ENCODE measurements at regions not wholly inside any gene's neighbourhood (a gene's known extent, or its start where the extent isn't known, plus 50 kb on each side); places are given as distances from the start of the nearest gene placed in this dataset.

GRCh38 chr2:153543635-153544071 lies 65.1 kb upstream of the RPRM start:
- Mint-ChIP-seq H3K9me3 (peaks cover 4% of the 10 kb centered on the region), H3K27me3 (no peaks in the 10 kb centered on the region), H3K4me1 (ENCODE audit: low read depth) (no peaks in the 10 kb centered on the region), H3K4me3 (no peak overlapping the region), H3K36me3 (ENCODE audit: low read depth) (no peaks in the 10 kb centered on the region), H3K27ac (no peak overlapping the region)
- ChIA-PET POLR2A (no interaction called here), CTCF (no interaction called here)
- H3K27me3 ChIP-seq (ENCODE audit: control insufficient read depth in 1 of 2, insufficient read depth in 2 of 2, low read length in 2 of 2), result no peaks in the 10 kb centered on the region
- TF ChIP-seq CTCF (IDR thresholded peaks at IDR 0.05), result no peak
- ATAC-seq (ENCODE audit: poor library complexity) (no peak), DNase-seq (no peak)
- intact Hi-C loops (cut with DNase I, micrococcal nuclease), result no loop called here
- H3K9me3 ChIP-seq (ENCODE audit: control insufficient read depth in 1 of 2, insufficient read depth in 1 of 2, low read length in 2 of 2), result peaks cover 0 to 9% of the 10 kb centered on the region in 2 experiments
- H3K4me1 ChIP-seq (ENCODE audit: insufficient read depth, low read length), result no peaks in the 10 kb centered on the region
- H3K4me3 ChIP-seq (ENCODE audit: low read length), result no peak overlapping the region
- no peaks in the 10 kb centered on the region for H3K36me3 ChIP-seq (ENCODE audit: insufficient read depth, low read length)
- no peak overlapping the region for H3K27ac ChIP-seq (ENCODE audit: low read depth in 1 of 2, low read length in 2 of 2)

- Histone ChIP-seq H3K4me1 (ENCODE audit: insufficient read depth, low read length) (no peaks in the 10 kb centered on the region), H3K9me3 (ENCODE audit: control insufficient read depth in 1 of 2, insufficient read depth in 1 of 2, low read length in 2 of 2) (no peaks in the 10 kb centered on the region), H3K36me3 (ENCODE audit: insufficient read depth, low read length) (no peaks in the 10 kb centered on the region), H3K27me3 (ENCODE audit: control insufficient read depth in 1 of 2, insufficient read depth in 2 of 2, low read length in 2 of 2) (no peaks in the 10 kb centered on the region), H3K4me3 (ENCODE audit: low read length) (no peak overlapping the region), H3K27ac (ENCODE audit: low read depth in 1 of 2, low read length in 2 of 2) (no peak overlapping the region)
- Mint-ChIP-seq H3K27me3 (no peaks in the 10 kb centered on the region), H3K4me3 (no peak overlapping the region), H3K4me1 (ENCODE audit: low read depth) (no peaks in the 10 kb centered on the region), H3K9me3 (no peaks in the 10 kb centered on the region), H3K27ac (no peak overlapping the region), H3K36me3 (ENCODE audit: low read depth) (no peaks in the 10 kb centered on the region)
- POLR2A ChIA-PET, result no interaction called here
- TF ChIP-seq CTCF (IDR thresholded peaks at IDR 0.05), result no peak
- CTCF ChIA-PET, result no interaction called here
- DNase-seq (no peak), ATAC-seq (ENCODE audit: poor library complexity) (no peak)
- intact Hi-C loops (cut with DNase I, micrococcal nuclease), result no loop called here
Measured at GRCh38 chr2:153546358-153546757, 67.8 kb upstream of the RPRM start.

GRCh38 chr2:153548536-153548935 lies 70.0 kb upstream of the RPRM start:
- no peaks in the 10 kb centered on the region for H3K4me1 ChIP-seq (ENCODE audit: insufficient read depth, low read length)
- H3K9me3 Mint-ChIP-seq, result no peaks in the 10 kb centered on the region
- intact Hi-C loops (cut with DNase I, micrococcal nuclease), result no loop called here
- no peaks in the 10 kb centered on the region for H3K9me3 ChIP-seq (ENCODE audit: control insufficient read depth in 1 of 2, insufficient read depth in 1 of 2, low read length in 2 of 2)
- H3K4me3 ChIP-seq (ENCODE audit: low read length), result no peak overlapping the region
- TF ChIP-seq CTCF (IDR thresholded peaks at IDR 0.05), result no peak
- DNase-seq (no peak), ATAC-seq (ENCODE audit: poor library complexity) (no peak)
- no peaks in the 10 kb centered on the region for H3K36me3 ChIP-seq (ENCODE audit: insufficient read depth, low read length)
- H3K27me3 Mint-ChIP-seq, result no peaks in the 10 kb centered on the region
- no peaks in the 10 kb centered on the region for H3K36me3 Mint-ChIP-seq (ENCODE audit: low read depth)
- H3K27ac Mint-ChIP-seq, result no peak overlapping the region
- H3K4me3 Mint-ChIP-seq, result no peak overlapping the region
- POLR2A ChIA-PET, result no interaction called here
- H3K27me3 ChIP-seq (ENCODE audit: control insufficient read depth in 1 of 2, insufficient read depth in 2 of 2, low read length in 2 of 2), result no peaks in the 10 kb centered on the region
- no peak overlapping the region for H3K27ac ChIP-seq (ENCODE audit: low read depth in 1 of 2, low read length in 2 of 2)
- H3K4me1 Mint-ChIP-seq (ENCODE audit: low read depth), result no peaks in the 10 kb centered on the region
- CTCF ChIA-PET, result no interaction called here
